ENCODE measurements at regions not wholly inside any gene's neighbourhood (a gene's known extent, or its start where the extent isn't known, plus 50 kb on each side); places are given as distances from the start of the nearest gene placed in this dataset.
"Not testable (repeated sequence)": the region's sequence is repeated elsewhere in the genome, so short reads cannot be mapped to it uniquely, and the experiment has no call there.

DNA sequence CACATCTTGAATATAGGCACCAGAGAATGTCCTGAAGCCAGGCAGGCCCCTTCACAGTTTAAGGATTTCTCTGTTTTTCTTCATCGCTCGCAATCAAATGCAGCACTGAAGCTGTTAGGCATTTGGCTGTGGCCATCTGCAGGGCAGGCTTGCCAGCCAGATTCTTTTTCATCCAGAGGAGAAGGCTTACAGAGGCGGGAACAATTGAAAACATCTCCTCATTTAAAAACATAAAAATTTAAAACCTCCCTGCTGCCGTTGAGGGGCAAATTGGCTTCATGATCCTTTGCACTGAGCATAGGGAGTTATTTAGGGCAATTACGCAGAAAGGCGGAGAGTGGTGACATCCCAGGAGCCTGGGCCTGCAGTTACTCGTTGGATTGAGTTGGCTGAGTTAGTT, 500.0 kb downstream of the TYW1 start:
- DNase-seq (ENCODE audit: low spot score): no peak
- H3K36me3 ChIP-seq: no peaks in the 10 kb centered on the region
- H3K4me3 ChIP-seq: no peak overlapping the region
- no peak overlapping the region for H3K27ac ChIP-seq
- no peaks in the 10 kb centered on the region for H3K27me3 ChIP-seq
- TF ChIP-seq, protein P1, sequence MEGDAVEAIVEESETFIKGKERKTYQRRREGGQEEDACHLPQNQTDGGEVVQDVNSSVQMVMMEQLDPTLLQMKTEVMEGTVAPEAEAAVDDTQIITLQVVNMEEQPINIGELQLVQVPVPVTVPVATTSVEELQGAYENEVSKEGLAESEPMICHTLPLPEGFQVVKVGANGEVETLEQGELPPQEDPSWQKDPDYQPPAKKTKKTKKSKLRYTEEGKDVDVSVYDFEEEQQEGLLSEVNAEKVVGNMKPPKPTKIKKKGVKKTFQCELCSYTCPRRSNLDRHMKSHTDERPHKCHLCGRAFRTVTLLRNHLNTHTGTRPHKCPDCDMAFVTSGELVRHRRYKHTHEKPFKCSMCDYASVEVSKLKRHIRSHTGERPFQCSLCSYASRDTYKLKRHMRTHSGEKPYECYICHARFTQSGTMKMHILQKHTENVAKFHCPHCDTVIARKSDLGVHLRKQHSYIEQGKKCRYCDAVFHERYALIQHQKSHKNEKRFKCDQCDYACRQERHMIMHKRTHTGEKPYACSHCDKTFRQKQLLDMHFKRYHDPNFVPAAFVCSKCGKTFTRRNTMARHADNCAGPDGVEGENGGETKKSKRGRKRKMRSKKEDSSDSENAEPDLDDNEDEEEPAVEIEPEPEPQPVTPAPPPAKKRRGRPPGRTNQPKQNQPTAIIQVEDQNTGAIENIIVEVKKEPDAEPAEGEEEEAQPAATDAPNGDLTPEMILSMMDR (IDR thresholded peaks at IDR 0.05): no peak
- peaks cover 0 to 5% of the 10 kb centered on the region in 2 donors for H3K9me3 ChIP-seq
- no peaks in the 10 kb centered on the region for H3K4me1 ChIP-seq

DNA sequence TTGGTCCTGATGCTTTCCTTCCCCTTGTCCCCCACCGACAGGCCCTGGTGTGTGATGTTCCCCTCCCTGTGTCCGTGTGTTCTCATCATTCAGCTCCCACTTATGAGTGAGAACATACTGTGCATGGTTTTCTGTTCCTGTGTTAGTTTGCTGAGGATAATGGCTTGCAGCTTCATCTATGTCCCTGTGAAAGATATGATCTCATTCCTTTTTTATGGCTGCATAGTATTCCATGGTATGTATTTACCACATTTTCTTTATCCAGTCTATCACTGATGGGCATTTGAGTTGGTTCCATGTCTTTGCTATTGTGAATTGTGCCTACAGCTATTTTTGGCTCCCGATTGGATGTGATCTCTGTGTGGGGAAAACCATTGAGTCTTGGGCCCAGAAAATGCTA, 501.3 kb downstream of the TYW1 start:
- not testable (repeated sequence) for DNase-seq (ENCODE audit: low spot score); H3K27ac ChIP-seq; H3K36me3 ChIP-seq

DNA sequence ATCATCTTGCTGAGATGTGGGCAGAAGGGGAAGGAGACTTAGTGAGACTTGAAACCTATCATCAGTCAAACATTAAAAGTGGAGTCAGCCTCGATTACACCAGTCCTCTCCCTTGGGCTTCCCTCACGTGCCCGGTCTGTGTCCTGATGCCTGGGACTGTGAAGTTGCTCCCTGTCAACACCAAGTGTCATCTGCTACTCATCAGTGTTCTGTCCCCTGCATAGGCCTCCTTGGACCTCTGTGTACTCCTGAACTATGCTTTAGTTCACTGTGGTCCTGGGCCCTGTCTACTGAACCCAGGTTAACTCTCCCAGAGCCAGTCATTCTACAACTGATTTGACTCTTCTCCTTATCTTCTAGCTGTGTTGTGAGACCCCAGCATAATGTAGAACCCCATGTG, 506.3 kb downstream of the TYW1 start:
- Histone ChIP-seq H3K9me3 (no peaks in the 10 kb centered on the region), H3K36me3 (no peaks in the 10 kb centered on the region), H3K4me3 (no peak overlapping the region), H3K27ac (no peak overlapping the region), H3K4me1 (no peaks in the 10 kb centered on the region), H3K27me3 (no peaks in the 10 kb centered on the region)
- TF ChIP-seq, protein P1 (IDR thresholded peaks at IDR 0.05): no peak
- no peak for DNase-seq (ENCODE audit: low spot score)

More for the DNA sequence above, 501.3 kb downstream of the TYW1 start:
- H3K4me3 ChIP-seq, H3K9me3 ChIP-seq, H3K27me3 ChIP-seq, H3K4me1 ChIP-seq: not testable (repeated sequence)

DNA sequence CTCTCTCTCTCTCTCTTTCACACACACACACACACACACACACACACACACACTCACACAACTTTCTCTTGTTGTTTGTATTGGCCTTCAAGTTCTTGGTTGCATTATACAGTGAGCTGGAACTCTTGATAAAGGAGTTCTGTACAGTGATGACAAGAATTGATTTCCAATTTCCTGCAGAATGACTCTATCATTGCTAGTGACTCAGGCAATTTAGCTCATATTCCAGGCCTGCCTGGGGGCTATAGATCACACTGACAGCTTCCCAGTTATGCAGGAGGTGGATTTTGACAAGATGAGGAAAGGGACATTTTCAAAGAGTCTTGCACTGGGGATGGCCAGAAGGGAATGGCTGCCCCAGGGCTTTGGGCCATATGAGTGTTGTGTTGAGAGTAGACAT, 508.8 kb downstream of the TYW1 start:
- Histone ChIP-seq H3K9me3 (no peaks in the 10 kb centered on the region), H3K27me3 (no peaks in the 10 kb centered on the region), H3K4me3 (no peak overlapping the region), H3K27ac (no peak overlapping the region), H3K36me3 (no peaks in the 10 kb centered on the region), H3K4me1 (no peaks in the 10 kb centered on the region)
- no peak for DNase-seq (ENCODE audit: low spot score)
- TF ChIP-seq, protein P1 (IDR thresholded peaks at IDR 0.05): no peak

DNA sequence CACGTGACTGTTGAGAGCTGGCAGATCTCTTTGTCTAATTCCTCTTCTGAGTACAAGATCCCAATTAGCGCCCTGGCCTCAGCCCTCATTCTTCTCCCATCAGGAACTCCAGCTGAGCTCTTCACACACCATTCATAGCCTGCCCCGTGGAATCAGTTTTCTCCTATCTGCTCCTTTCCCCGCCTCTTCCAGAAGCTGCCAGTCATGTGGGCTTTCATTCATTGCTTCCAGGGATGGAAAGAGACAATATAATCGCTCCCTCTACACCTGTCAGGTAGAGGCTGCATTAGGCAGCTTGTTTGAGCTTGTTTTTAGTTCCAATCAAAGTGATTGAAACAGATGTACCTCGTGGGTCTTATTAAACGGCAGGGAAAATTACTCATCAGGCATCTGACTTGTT, 515.8 kb downstream of the TYW1 start:
- DNase-seq (ENCODE audit: low spot score): no peak
- Histone ChIP-seq H3K4me1 (no peaks in the 10 kb centered on the region), H3K9me3 (peaks cover 0 to 16% of the 10 kb centered on the region in 2 donors), H3K27ac (no peak overlapping the region), H3K4me3 (no peak overlapping the region), H3K27me3 (no peaks in the 10 kb centered on the region), H3K36me3 (no peaks in the 10 kb centered on the region)
- TF ChIP-seq, protein P1 (IDR thresholded peaks at IDR 0.05): no peak

DNA sequence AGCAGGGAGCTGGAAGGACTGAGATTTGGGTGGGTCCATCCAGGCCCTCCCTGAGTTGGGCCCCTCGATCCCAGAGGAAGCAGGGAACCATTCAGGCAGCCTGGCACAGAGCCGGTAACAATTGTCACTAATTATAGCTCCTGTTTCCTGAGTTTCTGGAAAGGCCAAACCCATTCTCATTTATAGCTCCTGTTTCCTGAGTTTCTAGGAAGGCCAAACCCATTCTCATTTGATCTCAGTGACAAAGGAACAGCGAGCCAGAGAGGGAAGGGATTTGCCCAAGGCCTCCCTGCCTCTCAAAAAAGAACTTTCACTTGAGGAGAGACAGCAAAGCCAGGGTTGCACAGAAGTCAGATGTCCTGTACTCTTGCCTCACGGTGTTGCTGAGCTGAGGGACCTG, 521.9 kb downstream of the TYW1 start:
- no peak overlapping the region for H3K27ac ChIP-seq
- H3K9me3 ChIP-seq: peaks cover 0 to 10% of the 10 kb centered on the region in 2 donors
- no peaks in the 10 kb centered on the region for H3K27me3 ChIP-seq
- no peaks in the 10 kb centered on the region for H3K36me3 ChIP-seq
- no peak overlapping the region for H3K4me3 ChIP-seq
- DNase-seq (ENCODE audit: low spot score): no peak
- TF ChIP-seq, protein P1 (IDR thresholded peaks at IDR 0.05): no peak
- H3K4me1 ChIP-seq: peaks cover 0 to 17% of the 10 kb centered on the region in 2 donors
